ENCODE measurements at regions not wholly inside any gene's neighbourhood (a gene's known extent, or its start where the extent isn't known, plus 50 kb on each side); places are given as distances from the start of the nearest gene placed in this dataset.

DNA sequence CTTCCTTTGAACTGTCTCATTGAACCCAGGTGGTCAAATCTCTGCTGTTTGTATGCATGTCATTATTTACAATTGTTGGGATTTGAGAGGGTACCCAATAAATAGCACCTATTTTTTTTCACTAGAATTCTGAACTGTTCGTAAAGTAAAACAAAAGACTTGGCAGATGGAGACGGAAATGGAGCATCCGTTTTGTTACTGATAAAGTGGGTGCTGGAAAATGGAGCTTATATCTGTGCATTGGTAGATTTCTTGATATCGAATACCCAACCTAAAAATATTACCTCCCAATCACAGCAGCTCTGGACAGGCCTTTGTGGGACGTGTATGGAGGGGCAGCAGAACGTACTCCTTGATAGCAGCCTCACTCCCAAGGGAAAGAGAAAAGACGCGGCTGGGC lies 224.4 kb downstream of the C12orf75 start:
- DNase-seq (ENCODE audit: extremely low spot score) = no peak
- Histone ChIP-seq H3K27me3 (no peaks in the 10 kb centered on the region), H3K4me3 (no peak overlapping the region), H3K27ac (replicated peaks in 1 of 4) (no peak overlapping the region), H3K9me3 (no peaks in the 10 kb centered on the region), H3K4me1 (no peaks in the 10 kb centered on the region), H3K36me3 (no peaks in the 10 kb centered on the region)
- no peak for TF ChIP-seq POLR2AphosphoS5 (IDR thresholded peaks at IDR 0.05)
- no peak for TF ChIP-seq EP300 (IDR thresholded peaks at IDR 0.05)
- no peak for TF ChIP-seq POLR2A (IDR thresholded peaks at IDR 0.05; ENCODE audit: low read depth)
- TF ChIP-seq, protein P1, sequence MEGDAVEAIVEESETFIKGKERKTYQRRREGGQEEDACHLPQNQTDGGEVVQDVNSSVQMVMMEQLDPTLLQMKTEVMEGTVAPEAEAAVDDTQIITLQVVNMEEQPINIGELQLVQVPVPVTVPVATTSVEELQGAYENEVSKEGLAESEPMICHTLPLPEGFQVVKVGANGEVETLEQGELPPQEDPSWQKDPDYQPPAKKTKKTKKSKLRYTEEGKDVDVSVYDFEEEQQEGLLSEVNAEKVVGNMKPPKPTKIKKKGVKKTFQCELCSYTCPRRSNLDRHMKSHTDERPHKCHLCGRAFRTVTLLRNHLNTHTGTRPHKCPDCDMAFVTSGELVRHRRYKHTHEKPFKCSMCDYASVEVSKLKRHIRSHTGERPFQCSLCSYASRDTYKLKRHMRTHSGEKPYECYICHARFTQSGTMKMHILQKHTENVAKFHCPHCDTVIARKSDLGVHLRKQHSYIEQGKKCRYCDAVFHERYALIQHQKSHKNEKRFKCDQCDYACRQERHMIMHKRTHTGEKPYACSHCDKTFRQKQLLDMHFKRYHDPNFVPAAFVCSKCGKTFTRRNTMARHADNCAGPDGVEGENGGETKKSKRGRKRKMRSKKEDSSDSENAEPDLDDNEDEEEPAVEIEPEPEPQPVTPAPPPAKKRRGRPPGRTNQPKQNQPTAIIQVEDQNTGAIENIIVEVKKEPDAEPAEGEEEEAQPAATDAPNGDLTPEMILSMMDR (IDR thresholded peaks at IDR 0.05) = no peak
- intact Hi-C loops (cut with DNase I) = no loop called here
- WGBS = 76% methylated on average over 8 of the region's 8 CpGs

DNA sequence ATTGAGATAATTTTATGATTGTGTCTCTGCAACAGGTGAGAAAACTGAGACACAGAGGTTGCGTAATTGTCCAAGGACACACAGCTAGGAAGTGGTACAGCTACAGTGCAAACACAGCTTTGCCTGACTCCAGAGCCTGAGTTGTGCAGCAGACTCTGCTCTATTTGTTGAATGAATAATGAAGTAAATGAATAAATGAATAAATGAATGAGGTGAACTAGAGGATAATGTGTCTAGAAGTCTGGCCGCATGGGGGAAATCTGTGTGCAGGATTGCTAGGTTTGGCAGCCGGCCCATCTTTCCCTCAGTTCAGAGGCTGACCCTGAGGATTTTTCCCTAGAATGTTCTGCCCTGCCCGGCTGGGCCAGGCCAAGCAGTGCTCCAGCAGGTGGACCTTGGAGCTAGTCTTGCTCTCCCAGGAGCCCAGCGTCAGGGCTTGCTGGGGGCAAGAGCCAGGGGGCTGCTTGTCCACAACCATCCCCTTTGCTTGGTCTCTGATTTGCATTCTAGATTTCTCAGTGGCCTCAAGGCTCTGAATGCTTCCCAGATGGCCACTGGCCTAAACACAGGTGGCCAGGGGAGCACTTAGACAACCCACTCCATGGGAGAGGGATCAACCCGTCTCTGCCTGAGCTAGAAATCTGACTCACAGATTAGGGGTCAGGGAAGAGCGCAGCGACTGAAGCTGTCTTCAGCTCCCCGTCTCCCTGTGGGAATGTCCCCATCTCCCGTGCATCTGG lies 225.2 kb downstream of the C12orf75 start:
- no peak for DNase-seq (ENCODE audit: extremely low spot score)
- intact Hi-C loops (cut with DNase I) = no loop called here
- H3K36me3 ChIP-seq = no peaks in the 10 kb centered on the region
- H3K4me1 ChIP-seq = no peaks in the 10 kb centered on the region
- 85% methylated on average over 9 of the region's 10 CpGs for WGBS
- no peak overlapping the region for H3K4me3 ChIP-seq
- H3K27me3 ChIP-seq = no peaks in the 10 kb centered on the region
- H3K9me3 ChIP-seq = no peaks in the 10 kb centered on the region
- TF ChIP-seq EP300 (IDR thresholded peaks at IDR 0.05) = no peak
- TF ChIP-seq, protein P1 (IDR thresholded peaks at IDR 0.05) = no peak
- no peak for TF ChIP-seq POLR2AphosphoS5 (IDR thresholded peaks at IDR 0.05)
- no peak overlapping the region for H3K27ac ChIP-seq (replicated peaks in 1 of 4)

DNA sequence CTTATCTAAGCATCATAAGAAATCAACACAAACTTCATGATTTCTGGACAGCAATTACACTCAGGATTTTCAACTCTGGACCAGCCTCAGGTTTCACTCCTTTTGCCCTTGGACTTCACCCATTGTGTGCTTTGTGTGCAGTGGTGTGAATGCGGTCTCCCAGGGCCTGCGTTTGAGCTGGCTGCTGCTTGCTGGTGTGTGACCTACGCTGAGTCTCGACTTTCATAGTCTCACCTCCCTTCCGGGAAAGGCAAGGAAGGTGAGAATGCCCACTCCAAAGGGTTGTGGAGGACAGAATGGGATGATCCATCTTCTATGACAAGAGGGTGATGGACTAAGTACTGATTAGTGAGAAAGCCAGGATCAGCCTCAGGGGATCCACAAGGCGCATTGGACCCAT lies 228.8 kb downstream of the C12orf75 start:
- TF ChIP-seq POLR2A (IDR thresholded peaks at IDR 0.05; ENCODE audit: low read depth) (no peak), POLR2AphosphoS5 (IDR thresholded peaks at IDR 0.05) (no peak), EP300 (IDR thresholded peaks at IDR 0.05) (no peak)
- TF ChIP-seq, protein P1 (IDR thresholded peaks at IDR 0.05) = no peak
- Histone ChIP-seq H3K27ac (replicated peaks in 1 of 4) (no peak overlapping the region), H3K36me3 (no peaks in the 10 kb centered on the region), H3K4me1 (peaks cover 0 to 19% (median 17%) of the 10 kb centered on the region in 4 donors), H3K27me3 (no peaks in the 10 kb centered on the region), H3K9me3 (no peaks in the 10 kb centered on the region), H3K4me3 (no peak overlapping the region)
- DNase-seq (ENCODE audit: extremely low spot score) = no peak
- WGBS = 97% methylated on average over 6 of the region's 6 CpGs
- intact Hi-C loops (cut with DNase I) = no loop called here

DNA sequence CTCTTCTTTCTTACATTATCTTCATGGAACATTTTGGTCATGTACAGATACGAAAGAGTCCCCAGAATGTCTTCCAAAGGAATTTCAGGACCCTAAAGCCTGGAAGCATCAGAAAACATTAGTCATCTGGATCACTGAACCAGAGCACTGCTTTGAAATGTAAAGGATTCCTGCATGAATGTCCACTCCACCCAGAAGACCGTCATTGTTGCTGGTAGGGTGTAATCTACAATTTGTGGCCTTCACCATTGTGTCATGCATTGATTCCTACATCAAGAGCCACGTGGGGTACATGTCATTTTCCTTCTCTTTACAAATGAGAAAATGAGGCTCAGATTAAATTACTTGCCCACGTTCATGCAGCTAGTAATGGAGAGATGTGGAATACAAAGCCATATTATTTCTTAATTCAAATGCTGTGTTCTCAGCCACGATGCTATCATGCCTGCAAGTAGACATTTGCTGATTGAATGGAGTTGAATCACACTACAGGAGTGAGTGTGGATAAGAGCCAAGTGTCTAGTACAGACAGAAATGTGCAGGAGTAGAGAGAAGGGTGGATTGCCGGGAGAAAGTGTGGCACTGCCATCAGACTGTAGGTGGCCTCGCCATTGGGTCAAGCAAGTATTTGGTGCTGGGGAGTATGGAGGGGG lies 231.2 kb downstream of the C12orf75 start:
- Histone ChIP-seq H3K27ac (replicated peaks in 1 of 4) (peak overlapping the region in 2 of 4 donors; percentile 42 to 60), H3K27me3 (no peaks in the 10 kb centered on the region), H3K9me3 (no peaks in the 10 kb centered on the region), H3K4me3 (peak overlapping the region in 3 of 4 donors; percentile 10 to 37 (median 22)), H3K36me3 (no peaks in the 10 kb centered on the region), H3K4me1 (peaks cover 0 to 19% (median 17%) of the 10 kb centered on the region in 4 donors)
- 61% methylated on average over 7 of the region's 7 CpGs for WGBS
- intact Hi-C loops (cut with DNase I) = no loop called here
- no peak for TF ChIP-seq EP300 (IDR thresholded peaks at IDR 0.05)
- no peak for TF ChIP-seq POLR2A (IDR thresholded peaks at IDR 0.05; ENCODE audit: low read depth)
- TF ChIP-seq, protein P1 (IDR thresholded peaks at IDR 0.05) = no peak
- TF ChIP-seq POLR2AphosphoS5 (IDR thresholded peaks at IDR 0.05) = no peak
- DNase-seq (ENCODE audit: extremely low spot score) = no peak

Measured in esophagus muscularis mucosa (tissue), 4 donors.